ENCODE measurements at regions not wholly inside any gene's neighbourhood (a gene's known extent, or its start where the extent isn't known, plus 50 kb on each side); places are given as distances from the start of the nearest gene placed in this dataset.

- Histone ChIP-seq H4K20me1 (ENCODE audit: control insufficient read depth, insufficient read depth) (no peaks in the 10 kb centered on the region), H3K9ac (ENCODE audit: control insufficient read depth, insufficient read depth, low read length) (no peak overlapping the region), H3K79me2 (ENCODE audit: control insufficient read depth, insufficient read depth, low read length) (no peaks in the 10 kb centered on the region), H3K27me3 (replicated peaks in 1 of 2; ENCODE audit: control insufficient read depth in 2 of 2, insufficient read depth in 2 of 2, low read length in 1 of 2) (no peaks in the 10 kb centered on the region), H3K4me3 (no peak overlapping the region), H3K9me3 (replicated peaks; ENCODE audit: control insufficient read depth, insufficient read depth, low read length) (no peaks in the 10 kb centered on the region), H3K4me1 (ENCODE audit: control insufficient read depth, insufficient read depth, low read length) (no peaks in the 10 kb centered on the region), H3K4me2 (ENCODE audit: control insufficient read depth, insufficient read depth) (no peak overlapping the region), H3K36me3 (ENCODE audit: control insufficient read depth in 2 of 2, insufficient read depth in 2 of 2, low read length in 1 of 2) (no peaks in the 10 kb centered on the region), H2AFZ (ENCODE audit: control insufficient read depth, low read depth, low read length) (no peak overlapping the region), H3K27ac (ENCODE audit: control insufficient read depth, insufficient read depth) (no peak overlapping the region)
- 21% methylated on average over 5 of the region's 5 CpGs for WGBS (ENCODE audit: insufficient coverage, insufficient replicate concordance, low lambda C conversion rate, missing lambda C conversion rate)
- intact Hi-C loops (cut with micrococcal nuclease; ENCODE audit: unreplicated experiment) (no loop called here), in situ Hi-C loops (cut with MboI) (no loop called here)
- BruUV-seq (replicated peaks) = no TSS peak
- POLR2A ChIA-PET = no interaction called here
- TF ChIP-seq SIX5 (IDR thresholded peaks at IDR 0.05; ENCODE audit: low read depth, low read length, severe bottlenecking) = no peak
- TF ChIP-seq SPI1 (IDR thresholded peaks at IDR 0.05; ENCODE audit: borderline replicate concordance, insufficient read depth, low read depth, low read length) = no peak
- TF ChIP-seq MEF2B (IDR thresholded peaks at IDR 0.05; ENCODE audit: partially characterized antibody, poor library complexity, severe bottlenecking) = no peak
- no peak for TF ChIP-seq ZSCAN29 (IDR thresholded peaks at IDR 0.05)
- TF ChIP-seq JUNB (IDR thresholded peaks at IDR 0.05) = no peak
- TF ChIP-seq IRF5 (IDR thresholded peaks at IDR 0.05; ENCODE audit: borderline replicate concordance) = no peak
- FAIRE-seq (no peak), ATAC-seq (no peak), DNase-seq (ENCODE audit: low read depth, low spot score) (no peak)
- SMC1A ChIA-PET (ENCODE audit: uncharacterized antibody, unreplicated experiment) = no interaction called here
- RAD21 ChIA-PET (ENCODE audit: unreplicated experiment) = no interaction called here
- CTCF ChIA-PET = no interaction called here
These were observed 151.8 kb downstream of the SLC24A2 start for GRCh38 chr9:19637084-19637483.

- no peaks in the 10 kb centered on the region for H3K9me3 ChIP-seq (replicated peaks; ENCODE audit: control insufficient read depth, insufficient read depth, low read length)
- H2AFZ ChIP-seq (ENCODE audit: control insufficient read depth, low read depth, low read length) = no peak overlapping the region
- no peak overlapping the region for H3K4me2 ChIP-seq (ENCODE audit: control insufficient read depth, insufficient read depth)
- H3K9ac ChIP-seq (ENCODE audit: control insufficient read depth, insufficient read depth, low read length) = no peak overlapping the region
- no peak overlapping the region for H3K27ac ChIP-seq (ENCODE audit: control insufficient read depth, insufficient read depth)
- no peak overlapping the region for H3K4me3 ChIP-seq
- no peaks in the 10 kb centered on the region for H3K27me3 ChIP-seq (replicated peaks in 1 of 2; ENCODE audit: control insufficient read depth in 2 of 2, insufficient read depth in 2 of 2, low read length in 1 of 2)
- WGBS (ENCODE audit: insufficient coverage, insufficient replicate concordance, low lambda C conversion rate, missing lambda C conversion rate) = 44% methylated on average over 2 of the region's 2 CpGs
- ChIA-PET POLR2A (no interaction called here), RAD21 (ENCODE audit: unreplicated experiment) (no interaction called here), SMC1A (ENCODE audit: uncharacterized antibody, unreplicated experiment) (no interaction called here), CTCF (no interaction called here)
- no peak for FAIRE-seq
- in situ Hi-C loops (cut with MboI) (no loop called here), intact Hi-C loops (cut with micrococcal nuclease; ENCODE audit: unreplicated experiment) (no loop called here)
- no peaks in the 10 kb centered on the region for H3K79me2 ChIP-seq (ENCODE audit: control insufficient read depth, insufficient read depth, low read length)
- DNase-seq (ENCODE audit: low read depth, low spot score) = no peak
- BruUV-seq (replicated peaks) = no TSS peak
- no peak for ATAC-seq
- H3K4me1 ChIP-seq (ENCODE audit: control insufficient read depth, insufficient read depth, low read length) = no peaks in the 10 kb centered on the region
- no peaks in the 10 kb centered on the region for H3K36me3 ChIP-seq (ENCODE audit: control insufficient read depth in 2 of 2, insufficient read depth in 2 of 2, low read length in 1 of 2)
- no peaks in the 10 kb centered on the region for H4K20me1 ChIP-seq (ENCODE audit: control insufficient read depth, insufficient read depth)
- TF ChIP-seq, protein P1, sequence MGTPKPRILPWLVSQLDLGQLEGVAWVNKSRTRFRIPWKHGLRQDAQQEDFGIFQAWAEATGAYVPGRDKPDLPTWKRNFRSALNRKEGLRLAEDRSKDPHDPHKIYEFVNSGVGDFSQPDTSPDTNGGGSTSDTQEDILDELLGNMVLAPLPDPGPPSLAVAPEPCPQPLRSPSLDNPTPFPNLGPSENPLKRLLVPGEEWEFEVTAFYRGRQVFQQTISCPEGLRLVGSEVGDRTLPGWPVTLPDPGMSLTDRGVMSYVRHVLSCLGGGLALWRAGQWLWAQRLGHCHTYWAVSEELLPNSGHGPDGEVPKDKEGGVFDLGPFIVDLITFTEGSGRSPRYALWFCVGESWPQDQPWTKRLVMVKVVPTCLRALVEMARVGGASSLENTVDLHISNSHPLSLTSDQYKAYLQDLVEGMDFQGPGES (IDR thresholded peaks at IDR 0.05) = no peak
- no peak for TF ChIP-seq CEBPB (IDR thresholded peaks at IDR 0.05; ENCODE audit: borderline replicate concordance in 1 of 2, low read depth in 2 of 2, low read length in 2 of 2)
- TF ChIP-seq MAX (IDR thresholded peaks at IDR 0.05; ENCODE audit: low read depth, low read length) = no peak
- no peak for TF ChIP-seq NFYA (IDR thresholded peaks at IDR 0.05; ENCODE audit: borderline replicate concordance, low read depth, low read length)
- TF ChIP-seq KLF5 (IDR thresholded peaks at IDR 0.05; ENCODE audit: partially characterized antibody) = no peak
- no peak for TF ChIP-seq STAT3 (IDR thresholded peaks at IDR 0.05; ENCODE audit: low read depth, low read length)
- no peak for TF ChIP-seq BMI1 (IDR thresholded peaks at IDR 0.05; ENCODE audit: borderline replicate concordance)
- TF ChIP-seq NR2F1 (conservative IDR thresholded peaks at IDR 0.05) = no peak
- no peak for TF ChIP-seq CREM (IDR thresholded peaks at IDR 0.05; ENCODE audit: low read depth)
- no peak for TF ChIP-seq USF1 (IDR thresholded peaks at IDR 0.05; ENCODE audit: borderline replicate concordance, extremely low read length, insufficient read depth, low read depth, low read length)
- TF ChIP-seq TCF12 (IDR thresholded peaks at IDR 0.05; ENCODE audit: low read depth, low read length) = no peak
These were observed 154.0 kb downstream of the SLC24A2 start for GRCh38 chr9:19634881-19635280.
